Heart right ventricle (tissue), 16 donors: ENCODE measurements at regions not wholly inside any gene's neighbourhood (a gene's known extent, or its start where the extent isn't known, plus 50 kb on each side); places are given as distances from the start of the nearest gene placed in this dataset.

Experiments
- ATAC-seq, 8 donors: fragments of 200-7000 bp; cut with Tn5 transposase; one replicate each; pipeline ENCODE4 v1.9.1; 2020; ENCODE audit warnings: mild to moderate bottlenecking in 8 of 8, moderate library complexity in 8 of 8, moderate number of reproducible peaks in 1 of 8
- DNase-seq, 2 donors: peaks; one replicate each; pipeline ENCODE4 v3.0.0-alpha.2; 2020
- H3K27ac ChIP-seq, 10 donors: fragments of 200-600 bp; sonication (generic) in 2 of 10; one replicate each; pipeline versions ENCODE4 v1.5.0 to v1.8.0; 2020 to 2022; ENCODE audit warnings: mild to moderate bottlenecking in 3 of 10
- H3K27me3 ChIP-seq, 7 donors: fragments of 200-600 bp; one replicate each; pipeline ENCODE4 v1.8.0; 2021 to 2022; ENCODE audit warnings: mild to moderate bottlenecking in 2 of 7
- H3K36me3 ChIP-seq, 9 donors: fragments of 200-600 bp; sonication (generic) in 1 of 9; one replicate each; pipeline versions ENCODE4 v1.5.0 to v1.8.0; 2020 to 2022; ENCODE audit warnings: mild to moderate bottlenecking in 2 of 9
- H3K4me1 ChIP-seq, 9 donors: fragments of 200-600 bp; sonication (generic) in 1 of 9; one replicate each; pipeline versions ENCODE4 v1.5.0 to v1.8.0; 2020 to 2022; ENCODE audit warnings: mild to moderate bottlenecking in 4 of 9
- H3K4me3 ChIP-seq, 10 donors: fragments of 200-600 bp; sonication (generic) in 2 of 10; one replicate each; pipeline versions ENCODE4 v1.5.0 to v1.8.0; 2020 to 2022; ENCODE audit warnings: mild to moderate bottlenecking in 7 of 10, moderate library complexity in 2 of 10
- H3K9me3 ChIP-seq, 11 donors: fragments of 200-600 bp in 10 of 11; sonication (generic) in 2 of 11; one replicate each; pipeline versions ENCODE4 v1.5.0 to v1.8.0; 2013 to 2022; ENCODE audit warnings: mild to moderate bottlenecking in 2 of 11, control low read depth in 1 of 11, moderate library complexity in 1 of 11
- CTCF ChIP-seq, 9 donors: fragments of 200-600 bp; sonication (generic) in 2 of 9; IDR thresholded peaks; one replicate each; pipeline versions ENCODE4 v1.5.0 to v1.8.0; 2021 to 2022; ENCODE audit warnings: antibody characterized with exemption in 9 of 9, mild to moderate bottlenecking in 5 of 9, moderate library complexity in 1 of 9
- WGBS, 2 donors: extraction: QIAGEN DNeasy Blood & Tissue Kit; methylation state at CpG; one replicate each; pipeline ENCODE4 v1.1.7; 2013; ENCODE audit warnings: inconsistent platforms in 1 of 2; 5-methylcytosine and 5-hydroxymethylcytosine counted together
- intact Hi-C, 10 donors: fragments of 100-400 bp; cut with DNase I; formaldehyde crosslinking; loops; one replicate each; pipeline versions ENCODE4 v1.11.1 to v1.14.2; 2022
- donor health status: Arrhythmogenic right ventricular cardiomyopathy.
- donor health status: ischemic (EF 13 %, LVEDD 7.1; RV severe dilation, severe dysfunction).
- donor health status: healthy with polysubstance abuse.
- donor health status: DM: no; HTN: yes; CAD: no.
- donor health status: DM: no; HTN: no; CAD: no.
- donor health status: ischemic (EF 25% LVEDD 6.9; RV normal size, moderate dysfunction).
- donor health status: ischemic (EF 25% LVEDD 5.7; RV mildly dilated, moderate dysfunction).
- donor health status: healthy.
- donor health status: DM: yes; HTN: yes; CAD: no.
- donor health status: Ischemic cardiomyopathy.
- donor health status: ischemic (EF 35%, LVEDD 5.7; RV mildly dilated, moderate dysfunction).
- donor health status: nonischemic (EF 11% LVEDD 7.7; RV severe dilation, severe dysfunction).
- donor health status: DM: yes; HTN: yes; CAD: no.
- donor health status: PGD.
- donor health status: ischemic (EF 29% LVEDD 5.4; RV normal size, mild dysfunction).
- donor health status: nonischemic (EF 23%, LVEDD 6.1; RV moderate dilation, normal function).

- H3K9me3 ChIP-seq: no peaks in the 10 kb centered on the region
- no peak overlapping the region for H3K27ac ChIP-seq
- peaks cover 0 to 22% (median under 1%) of the 10 kb centered on the region in 7 donors for H3K27me3 ChIP-seq
- no peak for TF ChIP-seq CTCF (IDR thresholded peaks at IDR 0.05)
- intact Hi-C loops: no loop called here
- H3K4me1 ChIP-seq: no peaks in the 10 kb centered on the region
- no peaks in the 10 kb centered on the region for H3K36me3 ChIP-seq
- DNase-seq (no peak), ATAC-seq (no peak)
- WGBS, 2 donors: 52 to 63% methylated on average over 2 of the region's 2 CpGs
- no peak overlapping the region for H3K4me3 ChIP-seq
Observed at GRCh38 chr10:117899181-117899683, 147.5 kb downstream of the RAB11FIP2 start.

GRCh38 chr10:117900280-117900679, 146.5 kb downstream of the RAB11FIP2 start:
- 79 to 81% methylated on average over 3 of the region's 3 CpGs for WGBS, 2 donors
- intact Hi-C loops: no loop called here

GRCh38 chr10:117903854-117904253, 142.9 kb downstream of the RAB11FIP2 start:
- H3K9me3 ChIP-seq: no peaks in the 10 kb centered on the region
- ATAC-seq (no peak), DNase-seq (no peak)
- no peak overlapping the region for H3K4me3 ChIP-seq
- no peaks in the 10 kb centered on the region for H3K36me3 ChIP-seq
- intact Hi-C loops: no loop called here
- TF ChIP-seq CTCF (IDR thresholded peaks at IDR 0.05): no peak
- no peak overlapping the region for H3K27ac ChIP-seq
- 76 to 82% methylated on average over 2 of the region's 2 CpGs for WGBS, 2 donors
- H3K4me1 ChIP-seq: no peaks in the 10 kb centered on the region
- peaks cover 0 to 24% (median 10%) of the 10 kb centered on the region in 7 donors for H3K27me3 ChIP-seq

More at GRCh38 chr10:117900280-117900679, 146.5 kb downstream of the RAB11FIP2 start:
- DNase-seq (no peak), ATAC-seq (no peak)
- Histone ChIP-seq H3K4me3 (no peak overlapping the region), H3K36me3 (no peaks in the 10 kb centered on the region), H3K9me3 (no peaks in the 10 kb centered on the region), H3K4me1 (no peaks in the 10 kb centered on the region), H3K27me3 (peaks cover 0 to 22% (median 9%) of the 10 kb centered on the region in 7 donors), H3K27ac (no peak overlapping the region)
- TF ChIP-seq CTCF (IDR thresholded peaks at IDR 0.05): no peak

- intact Hi-C loops: no loop called here
- Histone ChIP-seq H3K36me3 (no peaks in the 10 kb centered on the region), H3K27ac (no peak overlapping the region), H3K9me3 (no peaks in the 10 kb centered on the region), H3K4me3 (no peak overlapping the region), H3K27me3 (peaks cover 0 to 24% (median 10%) of the 10 kb centered on the region in 7 donors), H3K4me1 (no peaks in the 10 kb centered on the region)
- ATAC-seq (no peak), DNase-seq (no peak)
- TF ChIP-seq CTCF (IDR thresholded peaks at IDR 0.05): no peak
- WGBS, 2 donors: 84 to 86% methylated on average over 1 of the region's 1 CpG
Observed at GRCh38 chr10:117905404-117905803, 141.3 kb downstream of the RAB11FIP2 start.
